HG03066 (cell line): ENCODE measurements at regions not wholly inside any gene's neighbourhood (a gene's known extent, or its start where the extent isn't known, plus 50 kb on each side); places are given as distances from the start of the nearest gene placed in this dataset.
"Not testable (repeated sequence)": the region's sequence is repeated elsewhere in the genome, so short reads cannot be mapped to it uniquely, and the experiment has no call there.

Source experiments
- ATAC-seq: cut with Tn5 transposase; IDR thresholded peaks from one replicate; pipeline ENCODE4 v1.9.1; 2021; ENCODE audit warnings: low read depth; ENCODE audit not compliant: unreplicated experiment

GRCh38 chr6:22737331-22737730, 168.0 kb downstream of the HDGFL1 start:
- no peak for ATAC-seq

- no peak for ATAC-seq
Measured at GRCh38 chr6:22738194-22738593, 168.8 kb downstream of the HDGFL1 start.

- ATAC-seq: no peak
Measured at GRCh38 chr6:22747571-22747970, 178.2 kb downstream of the HDGFL1 start.

GRCh38 chr6:22748681-22749080, 179.3 kb downstream of the HDGFL1 start:
- no peak for ATAC-seq

GRCh38 chr6:22749696-22750095, 180.3 kb downstream of the HDGFL1 start:
- ATAC-seq: no peak

GRCh38 chr6:22751223-22751622, 181.9 kb downstream of the HDGFL1 start:
- no peak for ATAC-seq

- no peak for ATAC-seq
Measured at GRCh38 chr6:22752522-22752921, 183.2 kb downstream of the HDGFL1 start.

GRCh38 chr6:22754061-22754460, 184.7 kb downstream of the HDGFL1 start:
- ATAC-seq: no peak

GRCh38 chr6:22755605-22756004, 186.2 kb downstream of the HDGFL1 start:
- no peak for ATAC-seq

- ATAC-seq: no peak
Measured at GRCh38 chr6:22756365-22756764, 187.0 kb downstream of the HDGFL1 start.

- no peak for ATAC-seq
Measured at GRCh38 chr6:22764496-22764895, 195.1 kb downstream of the HDGFL1 start.

- no peak for ATAC-seq
Measured at GRCh38 chr6:22765015-22765414, 195.6 kb downstream of the HDGFL1 start.

- ATAC-seq: no peak
Measured at GRCh38 chr6:22766979-22767378, 197.6 kb downstream of the HDGFL1 start.

GRCh38 chr6:22770054-22770453, 200.7 kb downstream of the HDGFL1 start:
- no peak for ATAC-seq

GRCh38 chr6:22774129-22774528, 204.8 kb downstream of the HDGFL1 start:
- ATAC-seq: no peak

GRCh38 chr6:22778438-22778837, 209.1 kb downstream of the HDGFL1 start:
- ATAC-seq: not testable (repeated sequence)

GRCh38 chr6:22779062-22779461, 209.7 kb downstream of the HDGFL1 start:
- ATAC-seq: no peak

- no peak for ATAC-seq
Measured at GRCh38 chr6:22783931-22784330, 214.6 kb downstream of the HDGFL1 start.

GRCh38 chr6:22784601-22785410, 215.4 kb downstream of the HDGFL1 start:
- no peak for ATAC-seq

GRCh38 chr6:22788038-22788437, 218.7 kb downstream of the HDGFL1 start:
- no peak for ATAC-seq

- no peak for ATAC-seq
Measured at GRCh38 chr6:22789315-22789714, 219.9 kb downstream of the HDGFL1 start.

GRCh38 chr6:22794844-22795243, 225.5 kb downstream of the HDGFL1 start:
- no peak for ATAC-seq

- no peak for ATAC-seq
Measured at GRCh38 chr6:22800451-22800850, 231.1 kb downstream of the HDGFL1 start.
